ENCODE measurements at regions not wholly inside any gene's neighbourhood (a gene's known extent, or its start where the extent isn't known, plus 50 kb on each side); places are given as distances from the start of the nearest gene placed in this dataset.
A peak's percentile ranks its signal among the peaks of the same experiment; 100 is the strongest.

- no peak for DNase-seq (ENCODE audit: low spot score)
These were observed 117.4 kb downstream of the MAT2B start for GRCh38 chr5:163622799-163623198.

- DNase-seq (ENCODE audit: low spot score): no peak
These were observed 118.1 kb downstream of the MAT2B start for GRCh38 chr5:163623524-163623923.

GRCh38 chr5:163623986-163624385 lies 118.6 kb downstream of the MAT2B start:
- no peak for DNase-seq (ENCODE audit: low spot score)

- no peak for DNase-seq (ENCODE audit: low spot score)
These were observed 119.0 kb downstream of the MAT2B start for GRCh38 chr5:163624431-163624830.

- DNase-seq (ENCODE audit: low spot score): no peak
These were observed 121.5 kb downstream of the MAT2B start for GRCh38 chr5:163626904-163627434.

DNA sequence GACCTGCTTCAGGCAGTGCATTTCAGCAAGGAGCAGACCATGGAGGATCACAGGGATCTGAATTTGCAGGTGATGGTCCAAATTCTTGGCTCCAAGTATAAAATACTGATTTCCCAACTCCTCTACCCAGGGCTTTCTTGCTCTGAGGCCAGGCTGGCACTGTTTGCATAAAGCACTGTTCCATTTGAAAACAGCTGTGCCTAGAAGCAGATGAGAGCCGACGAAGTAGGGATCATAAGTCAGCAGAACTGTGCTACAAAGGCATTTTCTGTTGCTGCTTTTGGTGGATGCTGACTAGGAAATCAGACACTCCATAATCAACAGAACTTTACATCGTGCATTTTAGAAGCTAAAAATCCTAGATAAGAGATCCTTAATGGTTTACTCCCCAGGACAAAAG lies 126.4 kb downstream of the MAT2B start:
- DNase-seq (ENCODE audit: low spot score): no peak

GRCh38 chr5:163633926-163634460 lies 128.6 kb downstream of the MAT2B start:
- DNase-seq (ENCODE audit: low spot score): no peak

DNA sequence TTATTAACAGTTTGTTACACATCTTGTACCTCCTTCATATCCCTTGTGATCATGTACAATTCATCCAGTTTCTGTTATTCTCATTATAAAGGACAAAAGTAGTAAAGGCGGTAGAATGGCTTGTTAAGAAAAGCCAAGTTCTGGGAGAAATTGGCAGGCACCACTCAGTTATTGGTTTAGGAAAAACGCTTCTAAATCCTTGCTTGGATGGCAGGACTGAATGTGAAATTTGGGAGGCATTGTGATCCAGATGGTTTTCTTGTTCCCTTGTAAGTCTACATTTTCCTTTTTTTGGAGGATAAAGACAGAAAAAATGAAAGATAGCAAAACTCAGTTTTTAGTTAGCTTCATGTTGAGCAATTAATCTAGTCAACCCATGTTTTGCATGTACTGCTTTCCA lies 130.2 kb downstream of the MAT2B start:
- no peak for DNase-seq (ENCODE audit: low spot score)

DNA sequence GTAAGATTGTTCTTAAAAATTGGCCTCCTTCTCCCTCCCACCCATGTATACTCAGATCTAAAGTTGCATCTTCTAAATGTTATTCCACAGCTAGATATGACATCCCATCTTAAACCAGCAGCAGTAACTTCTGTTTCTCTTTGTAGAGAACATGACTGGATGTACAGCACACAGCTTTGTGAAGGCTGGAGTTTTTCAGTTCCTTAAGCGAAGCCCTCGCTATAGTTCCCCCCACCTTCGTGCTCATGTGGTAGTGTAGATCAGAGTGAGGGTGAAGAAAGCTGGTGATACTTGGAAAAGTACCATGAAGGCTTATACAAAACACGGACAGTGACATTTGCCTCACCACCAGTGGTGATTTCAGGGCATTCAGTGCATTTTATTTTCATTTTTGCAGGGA lies 137.5 kb downstream of the MAT2B start:
- no peak for DNase-seq (ENCODE audit: low spot score)

DNA sequence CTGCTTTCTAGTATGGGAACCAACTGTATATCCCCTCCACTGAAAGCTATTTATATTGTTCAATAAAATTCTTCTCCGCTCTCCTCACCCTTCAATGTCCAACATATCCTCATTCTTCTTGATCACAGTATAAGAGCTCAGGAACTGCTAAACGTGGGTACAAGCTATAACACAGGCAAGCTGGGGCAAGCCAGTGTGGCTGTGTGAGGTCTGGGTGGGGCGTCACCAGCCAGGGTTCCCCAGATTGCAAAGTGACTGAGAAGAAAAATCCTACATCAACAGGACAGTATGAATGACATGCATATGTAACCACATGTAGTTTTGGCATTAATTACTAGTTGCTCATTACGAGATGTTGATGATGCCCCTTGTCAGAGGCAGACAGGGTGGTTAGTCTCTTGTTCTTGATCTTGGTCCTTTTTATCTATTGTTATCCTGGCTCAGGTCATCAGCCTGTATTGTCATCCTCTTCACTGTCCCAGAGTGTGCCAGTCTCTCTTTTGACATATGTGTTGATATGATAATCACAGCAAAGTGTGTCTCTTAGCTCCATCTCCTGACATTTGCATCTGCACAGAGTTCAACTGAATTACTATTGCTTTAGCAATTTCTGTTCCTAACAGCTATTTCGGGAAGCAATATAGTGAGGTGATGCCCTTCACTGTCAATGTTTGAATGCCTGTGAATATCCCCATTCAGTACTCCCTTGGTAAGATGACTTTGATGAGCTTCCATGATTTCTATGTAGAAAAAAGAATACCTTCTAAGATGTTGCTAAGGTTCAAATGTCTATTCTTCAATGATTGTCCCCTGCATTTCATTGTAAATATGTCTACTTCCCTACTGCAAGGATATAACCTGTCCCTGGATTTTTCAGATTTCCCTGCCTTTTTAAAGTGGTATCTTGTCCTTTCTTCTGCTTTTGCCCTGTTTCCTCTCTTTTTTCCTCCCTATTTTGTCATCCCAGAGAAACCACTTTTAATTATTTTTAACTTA lies 140.3 kb downstream of the MAT2B start:
- DNase-seq (ENCODE audit: low spot score): no peak

DNA sequence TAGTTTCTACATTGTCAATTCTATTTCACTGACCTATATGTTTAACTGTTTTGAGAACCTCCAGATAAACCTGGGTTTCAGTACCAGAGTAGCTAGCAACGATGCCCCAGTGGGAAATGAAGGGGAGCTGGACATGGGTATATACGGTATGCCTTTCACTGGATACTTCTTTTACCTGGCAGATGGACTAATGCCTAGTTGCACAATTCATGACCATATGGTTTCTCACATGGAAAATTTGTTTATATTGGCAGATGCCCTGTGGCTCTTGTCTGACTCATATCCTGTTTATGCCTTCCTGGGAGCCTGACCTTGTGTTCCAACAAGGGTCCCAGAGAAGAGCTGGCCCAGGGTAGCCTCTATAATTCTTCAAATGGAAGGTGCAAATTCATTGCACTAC lies 144.1 kb downstream of the MAT2B start:
- DNase-seq (ENCODE audit: low spot score): no peak

DNA sequence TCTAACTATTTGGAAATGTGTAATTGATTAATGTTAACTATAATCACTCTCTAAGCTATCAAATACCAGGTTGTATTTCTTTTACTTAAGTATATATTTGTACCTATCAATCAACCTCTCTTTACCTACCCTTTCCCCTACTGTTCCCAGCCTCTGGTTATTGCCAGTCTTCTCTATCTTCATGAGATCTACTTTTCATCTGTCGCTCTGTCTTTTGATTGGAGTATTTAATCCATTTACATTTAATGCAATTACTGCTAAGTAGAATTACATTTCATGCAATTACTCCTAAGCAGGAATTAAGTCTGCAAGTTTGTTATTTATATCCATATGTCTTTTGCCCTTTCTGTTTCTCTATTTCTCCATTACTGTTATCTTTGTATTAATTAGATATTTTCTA lies 148.1 kb downstream of the MAT2B start:
- no peak for DNase-seq (ENCODE audit: low spot score)

- no peak for DNase-seq (ENCODE audit: low spot score)
These were observed 153.5 kb downstream of the MAT2B start for GRCh38 chr5:163658702-163659567.

GRCh38 chr5:163659568-163659902 lies 154.1 kb downstream of the MAT2B start:
- DNase-seq (ENCODE audit: low spot score): no peak

GRCh38 chr5:163660486-163660885 lies 155.1 kb downstream of the MAT2B start:
- DNase-seq (ENCODE audit: low spot score): no peak

DNA sequence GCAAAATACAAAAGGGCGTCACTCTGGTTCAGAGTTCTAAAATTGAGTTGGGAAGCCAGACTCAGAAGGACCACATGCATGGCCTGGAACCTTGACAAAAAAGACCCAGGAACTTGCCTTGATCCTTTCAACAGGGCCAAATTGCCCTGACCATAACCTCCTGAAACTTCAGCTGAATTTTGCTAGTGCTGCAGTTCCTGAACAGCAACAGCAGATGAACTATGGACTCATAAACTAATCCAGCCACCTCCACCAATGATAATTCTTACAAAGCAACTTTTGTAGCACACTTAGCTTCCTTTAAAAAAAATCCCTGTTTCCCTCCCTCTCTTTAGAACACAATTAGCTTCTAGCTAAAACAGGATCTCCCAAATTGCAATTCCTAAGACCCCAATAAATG lies 155.9 kb downstream of the MAT2B start:
- no peak for DNase-seq (ENCODE audit: low spot score)

DNA sequence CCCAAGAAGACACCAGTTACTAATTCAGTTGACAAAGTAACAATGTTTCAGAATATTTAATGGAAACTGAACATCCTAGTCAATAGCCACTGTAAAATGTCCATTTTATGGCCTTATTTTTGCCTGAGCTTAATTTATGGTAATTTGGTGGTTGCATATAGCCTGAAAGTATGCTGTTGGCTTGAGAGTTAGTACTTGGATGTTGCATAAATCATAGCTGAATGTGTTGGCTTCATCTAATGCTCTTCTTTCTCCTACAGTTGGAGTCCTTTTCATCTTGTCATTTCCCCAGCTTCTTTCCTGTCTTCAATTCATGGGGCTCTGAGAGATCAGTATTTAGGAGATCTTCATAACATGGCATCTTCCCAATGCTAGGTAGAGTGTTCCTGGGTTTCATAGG lies 164.6 kb downstream of the MAT2B start:
- no peak for DNase-seq (ENCODE audit: low spot score)

GRCh38 chr5:163677092-163677491 lies 171.7 kb downstream of the MAT2B start:
- DNase-seq (ENCODE audit: low spot score): no peak

DNA sequence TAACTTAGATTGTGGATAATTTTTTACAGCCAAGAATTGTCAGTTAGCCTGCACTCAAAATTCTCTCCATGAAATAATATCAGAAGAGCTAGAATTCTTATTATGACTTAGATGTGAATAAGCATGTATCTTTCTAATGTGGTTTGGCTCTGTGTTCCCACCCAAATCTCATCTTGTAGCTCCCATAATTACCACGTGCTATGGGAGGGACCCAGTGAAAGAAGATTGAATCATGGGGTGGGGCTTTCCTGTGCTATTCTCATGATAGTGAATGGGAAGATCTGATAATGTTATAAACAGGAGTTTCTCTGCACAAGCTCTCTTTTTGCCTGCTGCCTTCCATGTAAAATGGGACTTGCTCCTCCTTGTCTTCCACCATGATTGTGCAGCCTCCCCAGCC lies 176.8 kb downstream of the MAT2B start:
- DNase-seq (ENCODE audit: low spot score): no peak

- no peak for DNase-seq (ENCODE audit: low spot score)
These were observed 182.0 kb downstream of the MAT2B start for GRCh38 chr5:163687414-163687813.

DNA sequence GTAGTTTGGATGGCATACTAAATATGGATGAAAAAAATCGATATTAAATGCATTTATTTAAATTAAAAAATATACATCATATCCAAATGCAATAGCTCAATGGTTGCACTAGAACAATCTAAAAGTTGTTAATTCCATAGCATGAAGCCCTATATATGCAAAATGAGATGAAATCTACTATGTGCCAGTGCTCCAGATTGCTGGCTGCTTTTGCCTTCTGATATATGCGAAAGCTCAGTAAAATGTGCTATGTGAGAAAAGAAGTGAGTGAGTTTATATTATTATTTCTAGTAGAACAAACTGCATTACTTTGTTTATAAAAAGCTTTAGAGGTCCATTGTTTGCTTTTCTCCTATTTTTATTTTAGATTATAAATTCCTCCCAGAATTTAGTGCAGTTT lies 186.7 kb downstream of the MAT2B start:
- no peak for DNase-seq (ENCODE audit: low spot score)

GRCh38 chr5:163695830-163696578 lies 190.6 kb downstream of the MAT2B start:
- DNase-seq (ENCODE audit: low spot score): peak; percentile 73
